Adrenal gland (tissue), 9 donors: ENCODE measurements at regions not wholly inside any gene's neighbourhood (a gene's known extent, or its start where the extent isn't known, plus 50 kb on each side); places are given as distances from the start of the nearest gene placed in this dataset.

ENCODE experiments used
- DNase-seq, 7 donors: peaks; one replicate each; pipeline ENCODE4 v3.0.0-alpha.2; 2019 to 2020
- H3K27ac ChIP-seq, 5 donors: fragments of 200-600 bp; sonication (generic) in 4 of 5; 1 replicate in 3 of 5; 2 replicates in 2 of 5; pipeline versions ENCODE4 v1.5.1 to v1.8.0; 2016 to 2020; ENCODE audit warnings: mild to moderate bottlenecking in 1 of 5
- H3K27me3 ChIP-seq: fragments of 200-600 bp; 2 replicates; pipeline ENCODE4 v1.8.0; 2021
- H3K36me3 ChIP-seq, 2 donors: fragments of 200-600 bp; replicated peaks in 1 of 2; 1 replicate in 1 of 2; 2 replicates in 1 of 2; pipeline versions ENCODE4 v1.5.1 to v1.8.0; 2018 to 2022
- H3K4me1 ChIP-seq, 2 donors: fragments of 200-600 bp; replicated peaks in 1 of 2; 1 replicate in 1 of 2; 2 replicates in 1 of 2; pipeline versions ENCODE4 v1.5.1 to v1.8.0; 2018 to 2021
- H3K4me3 ChIP-seq, 4 donors: fragments of 200-600 bp; sonication (generic) in 3 of 4; one replicate each; pipeline ENCODE4 v1.5.1; 2016 to 2018
- H3K9me3 ChIP-seq, 3 donors: fragments of 200-600 bp; sonication (generic) in 1 of 3; replicated peaks in 1 of 3; 1 replicate in 2 of 3; 2 replicates in 1 of 3; pipeline versions ENCODE4 v1.5.1 to v1.8.0; 2016 to 2021
- CTCF ChIP-seq, 6 experiments: fragments of 450-650 bp in 4 of 6; fragments of 200-600 bp in 2 of 6; sonication (generic) in 1 of 6; IDR thresholded peaks; 1 replicate in 5 of 6; 2 replicates in 1 of 6; pipeline versions ENCODE4 v1.5.1 to v1.8.0; 2016 to 2021; ENCODE audit warnings: antibody characterized with exemption in 6 of 6, mild to moderate bottlenecking in 2 of 6, moderate library complexity in 1 of 6
- POLR2A ChIP-seq, 2 donors: fragments of 450-650 bp; IDR thresholded peaks; one replicate each; pipeline ENCODE4 v1.6.1; 2017; ENCODE audit warnings: antibody characterized with exemption in 2 of 2, mild to moderate bottlenecking in 2 of 2, moderate library complexity in 1 of 2
- WGBS, 4 donors: extraction: QIAGEN DNeasy Blood & Tissue Kit in 2 of 4; methylation state at CpG; one replicate each; pipeline versions ENCODE4 v1.1.5 to v1.1.7; 2013 to 2017; 5-methylcytosine and 5-hydroxymethylcytosine counted together
- intact Hi-C, 2 donors: fragments of 100-400 bp; cut with DNase I; formaldehyde crosslinking; loops; one replicate each; pipeline versions ENCODE4 v1.14.1 to v1.15.0; 2022 to 2023
- donor health status: healthy with polysubstance abuse.
- donor health status: Bipolar disorder and iron deficiency.
- donor health status: DM: yes; HTN: yes; CAD: no.
- donor health status: DM: no; HTN: no; CAD: no.
- donor health status: DM: no; HTN: no; CAD: no.

GRCh38 chr6:40263970-40264369, 323.2 kb downstream of the LRFN2 start:
- Histone ChIP-seq H3K36me3 (no peaks in the 10 kb centered on the region), H3K27me3 (no peaks in the 10 kb centered on the region), H3K4me1 (no peaks in the 10 kb centered on the region), H3K9me3 (no peaks in the 10 kb centered on the region), H3K4me3 (no peak overlapping the region), H3K27ac (no peak overlapping the region)
- TF ChIP-seq CTCF (IDR thresholded peaks at IDR 0.05) (no peak), POLR2A (IDR thresholded peaks at IDR 0.05) (no peak)
- intact Hi-C loops: no loop called here
- 0 to 67% (median 24%) methylated on average over 1 to 2 of the region's 2 CpGs for WGBS, 4 donors
- DNase-seq: no peak

GRCh38 chr6:40262363-40262762, 324.8 kb downstream of the LRFN2 start:
- TF ChIP-seq CTCF (IDR thresholded peaks at IDR 0.05): no peak
- TF ChIP-seq POLR2A (IDR thresholded peaks at IDR 0.05): no peak
- Histone ChIP-seq H3K4me3 (no peak overlapping the region), H3K27me3 (no peaks in the 10 kb centered on the region), H3K36me3 (no peaks in the 10 kb centered on the region), H3K9me3 (no peaks in the 10 kb centered on the region), H3K4me1 (no peaks in the 10 kb centered on the region), H3K27ac (no peak overlapping the region)
- no peak for DNase-seq
- intact Hi-C loops: no loop called here
- WGBS, 4 donors: 91 to 97% (median 93%) methylated on average over 1 of the region's 1 CpG; no CpG with 5 or more reads in 1 of the 4 donors

- Histone ChIP-seq H3K9me3 (no peaks in the 10 kb centered on the region), H3K4me3 (no peak overlapping the region), H3K27me3 (no peaks in the 10 kb centered on the region), H3K36me3 (no peaks in the 10 kb centered on the region), H3K27ac (no peak overlapping the region), H3K4me1 (no peaks in the 10 kb centered on the region)
- intact Hi-C loops: no loop called here
- DNase-seq: no peak
- no peak for TF ChIP-seq CTCF (IDR thresholded peaks at IDR 0.05)
- no peak for TF ChIP-seq POLR2A (IDR thresholded peaks at IDR 0.05)
- WGBS, 4 donors: 62 to 80% (median 72%) methylated on average over 5 of the region's 5 CpGs
Measured at GRCh38 chr6:40258531-40258930, 324.3 kb upstream of the MOCS1 start.

- TF ChIP-seq POLR2A (IDR thresholded peaks at IDR 0.05) (no peak), CTCF (IDR thresholded peaks at IDR 0.05) (no peak)
- no peak for DNase-seq
- H3K36me3 ChIP-seq: no peaks in the 10 kb centered on the region
- intact Hi-C loops: no loop called here
- H3K27me3 ChIP-seq: no peaks in the 10 kb centered on the region
- no peaks in the 10 kb centered on the region for H3K4me1 ChIP-seq
- 68 to 91% (median 80%) methylated on average over 1 of the region's 1 CpG for WGBS, 4 donors
- H3K27ac ChIP-seq: no peak overlapping the region
- H3K4me3 ChIP-seq: no peak overlapping the region
- no peaks in the 10 kb centered on the region for H3K9me3 ChIP-seq
Measured at GRCh38 chr6:40256831-40257230, 322.6 kb upstream of the MOCS1 start.
